A549 (cell line): ENCODE measurements at regions not wholly inside any gene's neighbourhood (a gene's known extent, or its start where the extent isn't known, plus 50 kb on each side); places are given as distances from the start of the nearest gene placed in this dataset.
A peak's percentile ranks its signal among the peaks of the same experiment; 100 is the strongest.
"Not testable (repeated sequence)": the region's sequence is repeated elsewhere in the genome, so short reads cannot be mapped to it uniquely, and the experiment has no call there.

Source experiments
- ATAC-seq, 2 experiments: fragments of 200-7000 bp in 1 of 2; fragments of >200 bp in 1 of 2; cut with Nextera tagmentation in 1 of 2; cut with Tn5 transposase in 1 of 2; 3 replicates each; pipeline versions ENCODE4 v1.8.0 to v1.9.1; 2018 to 2020; ENCODE audit warnings: mild to moderate bottlenecking in 1 of 2, moderate library complexity in 1 of 2
- CTCF ChIA-PET: fragments of 300-600 bp; sonication (Branson Sonifier 250); formaldehyde crosslinking; extraction: SDS; loops from one replicate; lab custom pipeline; 2021; ENCODE audit warnings: antibody characterized with exemption, inconsistent platforms; lab: Yijun Ruan, JAX
- POLR2A ChIA-PET: fragments of 350-600 bp; formaldehyde crosslinking; extraction: SDS; loops from one replicate; lab custom pipeline; 2021; ENCODE audit warnings: antibody characterized with exemption, inconsistent platforms; lab: Yijun Ruan, JAX
- DNase-seq, 2 experiments: peaks; one replicate each; pipeline versions ENCODE4 v3.0.0 to v3.0.0-alpha.2; 2011 to 2016; ENCODE audit warnings: low read depth in 1 of 2, low spot score in 1 of 2
- FAIRE-seq: peaks from 2 replicates; lab custom pipeline; 2011; peaks lifted over from hg19 to GRCh38; lab: Jason Lieb, UNC
- H3K27ac ChIP-seq, 2 experiments: fragments of >200 bp; sonication (Bioruptor Twin); formaldehyde crosslinking; 3 replicates each; pipeline ENCODE4 v1.5.1; 2016 to 2017
- H3K4me1 ChIP-seq: fragments of >200 bp; sonication (Bioruptor Twin); formaldehyde crosslinking; 3 replicates; pipeline ENCODE4 v1.6.1; 2016
- H3K4me2 ChIP-seq: fragments of >200 bp; sonication (Bioruptor Twin); formaldehyde crosslinking; 3 replicates; pipeline ENCODE4 v1.6.1; 2016
- H3K4me3 ChIP-seq: fragments of >200 bp; sonication (Bioruptor Twin); formaldehyde crosslinking; 3 replicates; pipeline ENCODE4 v1.5.1; 2016
- H3K9me3 ChIP-seq: fragments of >200 bp; sonication (Bioruptor Twin); formaldehyde crosslinking; 3 replicates; pipeline ENCODE4 v1.6.1; 2016
- CBX2 ChIP-seq: fragments of 200-600 bp; sonication (generic); IDR thresholded peaks from 2 replicates; pipeline ENCODE4 v1.6.1; 2016; ENCODE audit warnings: low read depth, mild to moderate bottlenecking, borderline replicate concordance
- CEBPB ChIP-seq, 2 experiments: fragments of >200 bp in 1 of 2; sonication (Bioruptor Twin) in 1 of 2; formaldehyde crosslinking in 1 of 2; IDR thresholded peaks; 2 replicates each; pipeline ENCODE4 v1.6.1; 2012 to 2016
- CHD2 ChIP-seq: fragments of 150-350 bp; IDR thresholded peaks from 2 replicates; pipeline ENCODE4 v1.6.1; 2014; ENCODE audit warnings: low read length; ENCODE audit not compliant: partially characterized antibody
- EHMT2 ChIP-seq: fragments of 200-600 bp; sonication (generic); IDR thresholded peaks from 2 replicates; pipeline ENCODE4 v1.6.1; 2016; ENCODE audit warnings: antibody characterized with exemption, low read depth, mild to moderate bottlenecking, moderate library complexity
- FOSL2 ChIP-seq, 2 experiments: fragments of 450-650 bp in 1 of 2; fragments of >200 bp in 1 of 2; sonication (Bioruptor Twin) in 1 of 2; formaldehyde crosslinking; IDR thresholded peaks; 2 replicates each; pipeline versions ENCODE4 v1.5.0 to v1.6.1; 2016 to 2020; ENCODE audit warnings: mild to moderate bottlenecking in 1 of 2, moderate library complexity in 1 of 2
- FOXS1 ChIP-seq: fragments of 250-450 bp; sonication (Bioruptor Pico); IDR thresholded peaks from 2 replicates; pipeline ENCODE4 v1.5.0; 2020; ENCODE audit warnings: mild to moderate bottlenecking, moderate library complexity
- HDAC2 ChIP-seq: fragments of 200-600 bp; sonication (generic); IDR thresholded peaks from 2 replicates; pipeline ENCODE4 v1.6.1; 2016
- HOXB13 ChIP-seq: fragments of 250-450 bp; sonication (Bioruptor Pico); IDR thresholded peaks from 2 replicates; pipeline ENCODE4 v1.5.0; 2020; ENCODE audit warnings: low read depth, mild to moderate bottlenecking, moderate library complexity
- KDM1A ChIP-seq: fragments of 200-600 bp; sonication (generic); IDR thresholded peaks from 2 replicates; pipeline ENCODE4 v1.6.1; 2016; ENCODE audit warnings: low read depth, mild to moderate bottlenecking
- MAFK ChIP-seq: fragments of 450-650 bp; IDR thresholded peaks from 2 replicates; pipeline ENCODE4 v1.6.1; 2014; ENCODE audit not compliant: partially characterized antibody
- MYC ChIP-seq: IDR thresholded peaks from 2 replicates; pipeline ENCODE4 v1.6.1; 2012; ENCODE audit warnings: mild to moderate bottlenecking, inconsistent platforms, low read length, improper control_type of control experiment, borderline replicate concordance
- RCOR1 ChIP-seq: fragments of 150-350 bp; IDR thresholded peaks from 2 replicates; pipeline ENCODE4 v1.6.1; 2014; ENCODE audit warnings: antibody characterized with exemption, low read length, low read depth
- ZC3H11A ChIP-seq: fragments of 450-650 bp; IDR thresholded peaks from 2 replicates; pipeline ENCODE4 v1.6.1; 2014; ENCODE audit warnings: antibody characterized with exemption, mild to moderate bottlenecking
- WGBS: methylation state at CpG from one replicate; pipeline ENCODE4 v1.1.6; 2017; ENCODE audit errors: missing lambda C conversion rate; 5-methylcytosine and 5-hydroxymethylcytosine counted together
- TF ChIP-seq, protein P1 (sequence below): fragments of 250-450 bp; sonication (Bioruptor Pico); IDR thresholded peaks from 2 replicates; pipeline ENCODE4 v1.5.0; 2020; ENCODE audit warnings: low read depth, mild to moderate bottlenecking, moderate library complexity

DNA sequence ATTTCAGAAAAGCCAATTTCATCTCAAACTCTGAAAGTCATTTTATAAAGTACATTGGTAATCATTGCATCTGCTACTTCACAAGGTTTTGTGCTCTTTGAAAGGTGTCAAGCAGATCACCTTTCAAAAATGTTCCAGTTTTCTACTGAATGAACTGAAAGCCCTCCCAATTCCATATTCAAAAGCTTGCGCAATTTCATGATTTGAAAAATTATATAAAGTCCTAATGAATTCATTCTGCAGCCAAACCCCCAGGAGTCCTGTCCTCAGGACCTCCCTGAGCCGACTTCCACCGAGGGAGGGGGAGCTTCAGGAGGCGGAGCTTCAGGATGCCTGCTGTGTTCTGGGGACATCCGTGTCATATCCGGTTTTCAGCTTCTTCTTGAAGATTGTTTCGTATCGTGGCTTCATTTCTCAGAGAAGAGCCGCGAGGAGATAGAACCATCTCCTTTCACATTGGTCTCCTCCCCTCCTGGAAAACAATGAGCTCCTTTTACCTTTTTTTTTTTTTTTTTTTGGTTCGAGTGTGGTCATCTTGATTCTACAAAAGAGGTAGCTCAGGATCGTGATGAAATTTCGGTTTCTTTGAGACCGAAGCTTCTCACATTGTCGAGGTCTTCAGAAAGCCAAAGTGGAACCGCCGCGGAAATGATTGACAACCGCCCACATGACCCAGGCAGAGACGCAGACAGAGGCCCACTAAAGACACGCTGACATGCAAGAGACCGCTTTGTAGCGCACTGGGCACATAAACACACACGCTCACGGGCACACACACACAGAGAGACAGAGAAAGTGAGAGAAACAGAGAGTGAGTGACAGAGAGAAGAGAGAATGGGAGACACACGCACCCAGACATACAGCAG lies 553.8 kb upstream of the ZNF337 start:
- FAIRE-seq: peak; percentile 51
- WGBS: 68% methylated on average over 26 of the region's 26 CpGs
- H3K9me3 ChIP-seq, DNase-seq, H3K4me3 ChIP-seq, CTCF ChIA-PET, ATAC-seq, POLR2A ChIA-PET, H3K27ac ChIP-seq, H3K4me2 ChIP-seq, H3K4me1 ChIP-seq: not testable (repeated sequence)
- TF ChIP-seq CEBPB (IDR thresholded peaks at IDR 0.05): peak; percentile 52 to 58; a peak in 2 of 4 replicates

DNA sequence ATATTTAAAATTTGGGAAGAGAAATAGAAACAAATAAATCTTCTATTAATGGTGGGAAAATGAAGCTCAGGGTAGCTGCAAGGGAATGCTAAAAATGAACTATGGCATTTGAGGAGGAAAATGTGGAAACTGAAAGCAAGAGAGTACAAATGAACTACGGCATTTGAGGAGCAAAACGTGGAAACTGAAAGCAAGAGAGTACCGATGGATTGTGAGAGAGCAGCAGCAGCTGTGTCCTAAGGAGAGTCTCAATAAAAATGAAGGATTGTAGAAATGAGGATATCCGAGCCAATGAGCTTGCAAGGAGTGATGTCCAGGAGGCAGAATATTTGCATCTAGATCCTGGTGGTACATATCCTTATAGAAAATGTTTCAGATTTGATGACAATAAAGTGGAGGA lies 547.1 kb upstream of the ZNF337 start:
- ChIA-PET CTCF (no interaction called here), POLR2A (no interaction called here)
- FAIRE-seq (peak; percentile 82), DNase-seq (no peak), ATAC-seq (no peak)
- Histone ChIP-seq H3K4me3 (no peak overlapping the region), H3K27ac (no peak overlapping the region), H3K4me1 (no peaks in the 10 kb centered on the region), H3K4me2 (no peak overlapping the region), H3K9me3 (peaks cover 4% of the 10 kb centered on the region; the same call in 1 of the 3 replicates)
- TF ChIP-seq CEBPB (IDR thresholded peaks at IDR 0.05) (no peak), RCOR1 (no peak), MAFK (no peak), FOSL2 (IDR thresholded peaks at IDR 0.05) (no peak), FOSL2 (CRISPR knock-in tag; IDR thresholded peaks at IDR 0.05) (no peak), MYC (no peak), ZC3H11A (no peak), HOXB13 (no peak)
- TF ChIP-seq, protein P1, sequence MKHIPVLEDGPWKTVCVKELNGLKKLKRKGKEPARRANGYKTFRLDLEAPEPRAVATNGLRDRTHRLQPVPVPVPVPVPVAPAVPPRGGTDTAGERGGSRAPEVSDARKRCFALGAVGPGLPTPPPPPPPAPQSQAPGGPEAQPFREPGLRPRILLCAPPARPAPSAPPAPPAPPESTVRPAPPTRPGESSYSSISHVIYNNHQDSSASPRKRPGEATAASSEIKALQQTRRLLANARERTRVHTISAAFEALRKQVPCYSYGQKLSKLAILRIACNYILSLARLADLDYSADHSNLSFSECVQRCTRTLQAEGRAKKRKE (CRISPR knock-in tag): no peak
- WGBS: 28% methylated on average over 4 of the region's 4 CpGs

DNA sequence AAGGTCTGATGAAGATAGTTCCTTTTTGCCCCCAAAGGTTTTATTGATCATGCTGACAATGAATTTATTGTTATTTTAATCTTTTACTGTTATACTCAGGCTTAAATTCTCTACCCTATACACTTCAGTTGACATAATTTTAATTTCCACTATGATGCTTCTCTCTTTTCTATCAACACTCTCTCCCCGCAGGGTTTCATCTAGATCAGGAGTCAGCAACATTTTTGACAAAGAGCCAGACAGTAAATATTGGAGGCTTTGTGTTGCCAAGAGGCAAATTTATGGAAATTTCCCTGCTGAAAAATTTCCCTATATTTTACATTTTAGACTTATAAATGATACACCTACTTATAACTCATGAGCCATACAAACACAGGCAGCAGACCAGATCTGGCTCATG lies 524.0 kb upstream of the ZNF337 start:
- H3K4me1 ChIP-seq, CTCF ChIA-PET, FAIRE-seq, H3K4me3 ChIP-seq, POLR2A ChIA-PET, ATAC-seq, H3K4me2 ChIP-seq, H3K9me3 ChIP-seq, DNase-seq, H3K27ac ChIP-seq: not testable (repeated sequence)
- 42% methylated on average over 1 of the region's 1 CpG for WGBS

DNA sequence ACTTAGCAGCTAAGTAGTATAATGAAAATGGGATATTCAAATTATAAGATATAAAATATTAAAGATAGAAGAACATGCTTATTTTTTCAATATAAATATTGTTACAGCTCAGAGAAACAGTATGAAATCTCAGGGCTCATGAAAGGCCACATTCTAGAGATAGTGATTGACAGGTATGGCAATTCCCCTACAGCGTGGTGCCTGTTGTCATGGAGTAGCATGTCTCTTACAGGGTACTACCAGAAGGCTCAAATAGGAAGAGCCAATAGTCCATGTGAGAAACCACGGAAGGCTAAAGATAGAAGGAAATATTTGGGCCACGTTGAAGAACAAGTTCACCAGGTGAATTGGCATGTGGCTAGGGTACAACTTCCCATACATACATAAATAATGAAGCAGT lies 522.9 kb upstream of the ZNF337 start:
- H3K4me2 ChIP-seq, FAIRE-seq, CTCF ChIA-PET, POLR2A ChIA-PET, DNase-seq, ATAC-seq, H3K27ac ChIP-seq, H3K4me3 ChIP-seq, H3K9me3 ChIP-seq, H3K4me1 ChIP-seq: not testable (repeated sequence)
- 5% methylated on average over 3 of the region's 3 CpGs for WGBS

DNA sequence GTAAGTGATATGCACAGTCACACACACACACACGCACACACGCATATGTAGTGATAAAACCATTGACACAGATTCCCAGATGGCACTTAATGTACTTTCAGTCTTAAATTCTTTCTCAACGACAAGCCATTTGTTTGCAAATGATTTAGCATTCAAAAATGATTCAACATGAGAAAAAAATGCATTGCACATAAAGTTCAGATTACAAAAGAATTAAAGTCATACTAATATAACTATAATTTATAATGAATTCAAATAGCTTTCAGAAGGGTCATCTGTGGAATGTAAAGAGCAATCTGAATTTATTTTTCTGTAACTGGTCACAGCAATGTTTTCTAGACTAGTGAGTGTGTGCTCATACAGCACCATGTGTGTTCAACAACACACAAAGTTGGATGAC lies 521.6 kb upstream of the ZNF337 start:
- ATAC-seq (no peak), DNase-seq (no peak), FAIRE-seq (no peak)
- ChIA-PET CTCF (no interaction called here), POLR2A (no interaction called here)
- 30% methylated on average over 3 of the region's 3 CpGs for WGBS
- no peak for TF ChIP-seq CHD2
- H3K4me1 ChIP-seq: no peaks in the 10 kb centered on the region
- H3K4me3 ChIP-seq: no peak overlapping the region
- no peak overlapping the region for H3K4me2 ChIP-seq
- H3K9me3 ChIP-seq: no peaks in the 10 kb centered on the region
- no peak overlapping the region for H3K27ac ChIP-seq

DNA sequence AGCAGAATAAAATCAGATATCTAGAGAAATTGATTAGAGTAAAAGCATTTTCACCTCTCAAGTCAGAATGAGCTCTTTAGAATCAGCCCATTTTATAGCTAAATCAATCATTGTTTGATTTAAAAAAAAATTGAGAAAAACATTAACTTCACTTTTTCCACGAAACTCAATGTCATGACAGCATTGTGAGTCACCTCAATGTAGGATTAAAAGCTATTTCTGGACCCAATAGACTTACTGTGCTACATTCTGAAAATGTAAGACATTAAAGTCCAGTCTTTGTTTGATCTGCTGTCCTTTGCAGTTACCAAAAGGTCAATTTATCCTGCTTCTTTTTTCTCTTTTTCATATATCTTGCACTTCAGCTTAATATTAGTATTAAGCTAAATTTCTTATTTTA lies 519.4 kb upstream of the ZNF337 start:
- H3K4me2 ChIP-seq: no peak overlapping the region
- no peak for FAIRE-seq
- H3K9me3 ChIP-seq: no peaks in the 10 kb centered on the region
- ChIA-PET CTCF (no interaction called here), POLR2A (no interaction called here)
- no peak for ATAC-seq
- no peak overlapping the region for H3K27ac ChIP-seq
- no peak for DNase-seq
- WGBS: 2% methylated on average over 1 of the region's 1 CpG
- H3K4me1 ChIP-seq: no peaks in the 10 kb centered on the region
- H3K4me3 ChIP-seq: no peak overlapping the region
- no peak for TF ChIP-seq HDAC2
- no peak for TF ChIP-seq CBX2
- TF ChIP-seq FOXS1 (CRISPR knock-in tag): no peak
- TF ChIP-seq KDM1A: no peak
- no peak for TF ChIP-seq EHMT2
